Left cardiac atrium (tissue), 4 donors: ENCODE measurements at regions not wholly inside any gene's neighbourhood (a gene's known extent, or its start where the extent isn't known, plus 50 kb on each side); places are given as distances from the start of the nearest gene placed in this dataset.

Experiments used
- ATAC-seq, 2 donors: fragments of 200-7000 bp; cut with Tn5 transposase; one replicate each; pipeline ENCODE4 v1.9.1; 2020; ENCODE audit warnings: mild to moderate bottlenecking in 2 of 2, moderate library complexity in 2 of 2
- DNase-seq: peaks from one replicate; pipeline ENCODE4 v3.0.0-alpha.2; 2020
- intact Hi-C, 2 donors: fragments of 100-400 bp; cut with DNase I; formaldehyde crosslinking; loops; one replicate each; pipeline versions ENCODE4 v1.14.1 to v1.15.1; 2022 to 2023
- donor health status: DM: no; HTN: yes; CAD: no.
- donor health status: DM: no; HTN: yes; CAD: no; lungs with severe emphysema.
- donor health status: DM: yes; HTN: yes; CAD: no.
- donor health status: Dilated cardiomyopathy.

- ATAC-seq (no peak), DNase-seq (no peak)
- intact Hi-C loops: loop anchor here in 1 of 2 donors (10.0 kb wide), 1 partner anchor 1324 kb away; no protein-coding TSS in a partner anchor
Observed at GRCh38 chr1:58158506-58159433, 387.8 kb downstream of the OMA1 start.

DNA sequence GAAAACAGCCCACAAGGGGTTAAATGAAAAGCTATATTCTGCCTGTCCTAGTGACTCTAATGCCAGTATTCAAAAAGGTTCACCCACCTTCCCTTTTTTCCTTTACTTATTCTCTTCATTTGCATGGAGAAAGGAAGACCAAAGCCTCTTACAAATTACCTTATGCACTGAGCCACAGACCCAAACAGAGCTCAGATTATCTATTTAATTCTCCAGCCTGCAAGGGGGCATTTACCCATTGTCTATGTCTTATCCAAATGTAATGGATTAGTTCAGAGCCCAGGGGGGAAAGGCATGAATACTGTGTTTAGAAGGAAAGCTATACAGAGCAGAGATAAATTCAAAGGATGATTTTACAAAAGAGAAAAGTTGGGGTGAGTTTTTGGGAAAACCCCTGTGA lies 388.5 kb downstream of the OMA1 start:
- DNase-seq: no peak
- ATAC-seq: no peak
- intact Hi-C loops: loop anchor here in 1 of 2 donors (10.0 kb wide), 1 partner anchor 1323 kb away; no protein-coding TSS in a partner anchor

GRCh38 chr1:58157256-58157655 lies 389.3 kb downstream of the OMA1 start:
- intact Hi-C loops: loop anchor here in 1 of 2 donors (10.0 kb wide), 1 partner anchor 1322 kb away; no protein-coding TSS in a partner anchor

DNA sequence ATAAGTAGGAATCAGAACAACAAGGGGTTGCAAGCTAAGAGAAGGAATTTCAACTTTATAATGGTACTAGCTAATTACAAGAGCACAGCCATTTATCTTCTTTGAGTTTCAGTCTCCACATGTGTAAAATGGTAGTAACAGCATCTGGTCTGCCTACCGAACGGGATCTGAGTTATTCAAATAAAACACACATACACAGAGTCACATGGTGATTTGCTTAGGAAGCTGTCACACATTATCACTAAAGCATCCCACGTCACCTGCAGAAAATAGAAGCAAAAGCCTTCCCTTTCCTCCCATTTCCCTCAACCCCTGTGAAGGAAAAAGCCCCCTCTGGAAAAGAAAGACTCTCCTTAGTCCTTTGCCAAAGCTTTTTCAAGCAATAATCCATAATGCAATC lies 389.7 kb downstream of the OMA1 start:
- intact Hi-C loops: loop anchor here in 1 of 2 donors (10.0 kb wide), 1 partner anchor 1322 kb away; no protein-coding TSS in a partner anchor
- ATAC-seq: no peak
- DNase-seq: no peak

More at GRCh38 chr1:58157256-58157655, 389.3 kb downstream of the OMA1 start:
- no peak for DNase-seq
- no peak for ATAC-seq

GRCh38 chr1:58156124-58156468 lies 390.4 kb downstream of the OMA1 start:
- ATAC-seq (no peak), DNase-seq (no peak)
- intact Hi-C loops: loop anchor here in 1 of 2 donors (10.0 kb wide), 1 partner anchor 1321 kb away; no protein-coding TSS in a partner anchor

DNA sequence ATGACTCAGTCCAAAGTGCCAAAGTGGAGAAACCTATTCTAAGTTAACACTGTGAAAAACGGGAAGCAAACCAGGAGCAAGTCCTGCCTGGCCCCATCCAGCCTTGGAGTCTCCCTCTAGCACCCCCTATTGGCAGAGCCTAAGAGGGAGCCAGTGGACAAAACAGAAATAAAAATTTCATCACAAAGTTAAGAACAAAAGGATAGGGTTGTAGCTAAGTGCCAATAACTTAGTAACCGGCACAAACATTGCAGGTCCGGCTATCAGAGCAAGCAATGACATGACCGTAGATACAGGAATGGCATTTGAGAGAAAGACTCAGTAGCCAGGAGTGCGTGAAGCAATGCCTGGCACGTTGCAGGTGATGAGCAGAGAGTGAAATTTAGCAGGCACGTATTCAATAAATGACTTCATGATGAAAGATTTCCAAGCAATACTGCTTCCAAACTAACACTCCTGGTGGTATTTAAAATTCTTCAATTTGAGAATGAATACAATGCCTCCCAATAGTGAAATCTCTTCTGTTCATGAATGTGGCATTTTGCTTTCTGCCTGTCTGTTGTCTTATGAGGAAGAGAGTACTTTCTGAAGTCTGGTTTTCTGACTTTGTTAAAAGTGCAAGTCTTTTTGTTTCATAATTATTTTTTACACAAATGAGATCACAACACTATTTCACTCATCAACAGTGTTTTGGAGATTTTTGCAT lies 391.0 kb downstream of the OMA1 start:
- peak; percentile 28 for DNase-seq
- ATAC-seq: peak; percentile 41 to 77
- intact Hi-C loops: loop anchor here in 1 of 2 donors (10.0 kb wide), 1 partner anchor 1321 kb away; no protein-coding TSS in a partner anchor

- no peak for DNase-seq
- no peak for ATAC-seq
- intact Hi-C loops: loop anchor here in 1 of 2 donors (10.0 kb wide), 1 partner anchor 1319 kb away; no protein-coding TSS in a partner anchor
Observed at GRCh38 chr1:58154256-58154655, 392.3 kb downstream of the OMA1 start.

DNA sequence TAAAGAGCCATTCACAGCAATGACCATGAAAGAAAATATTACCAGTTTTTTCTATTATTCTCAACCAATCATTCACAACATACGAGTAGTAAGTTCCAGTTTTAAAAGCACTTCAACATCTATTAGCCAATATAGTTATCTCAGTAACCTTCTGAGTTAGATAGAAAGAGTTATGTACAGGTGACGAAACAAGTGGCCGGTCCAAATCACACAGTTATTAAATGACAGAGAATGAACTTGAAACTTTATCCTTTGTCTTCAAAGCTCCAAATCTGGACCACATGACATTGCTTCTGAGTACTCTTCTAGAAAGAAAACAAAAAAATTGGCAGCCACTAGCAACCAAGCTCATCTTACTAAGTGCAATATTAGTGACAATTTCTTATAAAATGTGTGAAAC lies 393.8 kb downstream of the OMA1 start:
- no peak for DNase-seq
- intact Hi-C loops: loop anchor here in 1 of 2 donors (10.0 kb wide), 1 partner anchor 1318 kb away; no protein-coding TSS in a partner anchor
- ATAC-seq: no peak

DNA sequence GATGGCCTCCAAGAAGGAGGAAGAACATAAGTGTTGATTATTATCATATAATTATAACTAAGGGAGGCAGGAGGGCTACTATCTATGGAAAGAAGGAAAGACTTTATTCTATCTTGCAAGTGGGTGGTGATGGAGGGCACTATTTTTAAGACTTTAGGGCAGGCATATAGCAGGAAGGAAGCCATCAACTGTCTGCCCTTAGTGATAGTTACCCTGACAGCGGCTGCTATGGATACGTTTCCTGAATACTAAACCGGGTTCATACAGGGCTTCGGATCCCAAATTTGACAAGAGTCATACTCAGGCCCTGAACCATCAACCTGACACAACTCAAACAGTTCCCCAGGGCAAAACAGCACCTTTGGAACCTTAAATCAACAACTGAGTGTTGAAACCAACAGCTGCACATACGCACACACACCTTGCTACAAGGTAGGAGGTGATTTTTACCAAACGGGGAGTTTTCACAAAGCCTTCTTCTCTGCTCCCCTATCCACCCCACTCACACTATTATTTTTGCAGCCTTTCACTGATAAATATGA lies 397.2 kb downstream of the OMA1 start:
- no peak for DNase-seq
- intact Hi-C loops: no loop called here
- no peak for ATAC-seq

- DNase-seq: no peak
- intact Hi-C loops: no loop called here
- ATAC-seq: no peak
Observed at GRCh38 chr1:58144698-58145270, 401.7 kb downstream of the OMA1 start.

DNA sequence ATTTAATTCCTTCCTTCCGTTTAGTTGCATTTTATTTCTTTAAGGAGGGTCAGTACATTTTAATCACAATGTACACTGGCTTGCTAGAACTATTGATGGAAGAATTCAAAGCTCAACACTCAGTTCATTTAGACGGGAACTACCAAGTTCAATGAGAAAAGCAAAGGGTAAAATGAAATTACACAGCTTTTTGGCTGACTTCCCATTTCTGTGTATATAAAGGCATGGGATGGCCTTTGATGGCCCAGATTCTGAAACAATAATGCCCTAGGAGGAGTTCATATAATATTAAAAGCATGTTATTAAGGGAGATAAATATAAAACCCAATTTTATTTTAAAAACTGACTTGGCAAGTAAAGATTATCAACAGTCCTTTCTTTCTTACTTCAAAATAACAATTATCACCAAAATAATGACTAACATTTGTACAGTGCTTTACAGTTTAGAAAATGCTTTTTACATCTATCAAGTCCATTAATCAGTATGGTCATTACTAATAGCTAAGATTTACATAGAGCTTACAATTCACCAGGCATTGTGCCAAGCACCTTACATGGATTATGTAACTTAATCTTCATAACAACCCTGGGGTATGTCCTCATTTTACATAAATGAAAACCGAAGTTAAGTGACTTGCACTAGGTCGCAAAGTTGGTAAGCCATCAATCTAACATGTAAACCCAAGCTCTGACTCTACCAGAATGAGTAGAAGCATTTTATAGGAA lies 402.4 kb downstream of the OMA1 start:
- ATAC-seq: no peak
- no peak for DNase-seq
- intact Hi-C loops: no loop called here

GRCh38 chr1:58136387-58136786 lies 410.1 kb downstream of the OMA1 start:
- intact Hi-C loops: no loop called here
- no peak for ATAC-seq
- DNase-seq: no peak

DNA sequence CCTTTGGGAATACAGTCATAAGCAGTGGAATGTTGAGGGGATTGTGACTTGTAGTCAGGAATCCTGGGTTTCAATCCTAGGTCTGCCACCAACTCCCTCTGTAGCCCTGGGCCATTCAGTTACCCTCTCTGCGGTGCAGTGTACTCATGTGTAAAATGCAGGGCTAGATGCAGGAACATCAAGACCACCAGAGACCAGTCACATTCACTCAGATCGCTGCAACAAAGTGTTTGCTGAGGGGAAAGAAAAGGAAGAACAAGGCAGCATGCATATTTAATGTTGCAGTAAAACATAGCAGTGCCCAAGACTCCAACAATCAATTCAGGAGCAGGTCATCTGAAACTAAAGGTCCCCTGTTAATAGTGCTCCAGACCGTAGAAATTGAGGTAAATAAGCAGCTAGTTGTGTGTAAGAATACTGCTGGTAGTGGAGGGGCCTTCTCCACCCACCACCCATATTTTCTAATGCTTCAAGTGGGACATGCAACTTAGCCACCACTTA lies 410.7 kb downstream of the OMA1 start:
- ATAC-seq (no peak), DNase-seq (no peak)
- intact Hi-C loops: no loop called here

GRCh38 chr1:58133562-58133961 lies 413.0 kb downstream of the OMA1 start:
- DNase-seq (no peak), ATAC-seq (no peak)
- intact Hi-C loops: no loop called here

- ATAC-seq: no peak
- intact Hi-C loops: no loop called here
- DNase-seq: no peak
Observed at GRCh38 chr1:58123051-58123450, 423.5 kb downstream of the OMA1 start.

- intact Hi-C loops: no loop called here
- DNase-seq: no peak
- ATAC-seq: no peak
Observed at GRCh38 chr1:58119971-58120370, 426.6 kb downstream of the OMA1 start.

GRCh38 chr1:58116284-58116683 lies 430.2 kb downstream of the OMA1 start:
- ATAC-seq: no peak
- intact Hi-C loops: no loop called here
- no peak for DNase-seq

DNA sequence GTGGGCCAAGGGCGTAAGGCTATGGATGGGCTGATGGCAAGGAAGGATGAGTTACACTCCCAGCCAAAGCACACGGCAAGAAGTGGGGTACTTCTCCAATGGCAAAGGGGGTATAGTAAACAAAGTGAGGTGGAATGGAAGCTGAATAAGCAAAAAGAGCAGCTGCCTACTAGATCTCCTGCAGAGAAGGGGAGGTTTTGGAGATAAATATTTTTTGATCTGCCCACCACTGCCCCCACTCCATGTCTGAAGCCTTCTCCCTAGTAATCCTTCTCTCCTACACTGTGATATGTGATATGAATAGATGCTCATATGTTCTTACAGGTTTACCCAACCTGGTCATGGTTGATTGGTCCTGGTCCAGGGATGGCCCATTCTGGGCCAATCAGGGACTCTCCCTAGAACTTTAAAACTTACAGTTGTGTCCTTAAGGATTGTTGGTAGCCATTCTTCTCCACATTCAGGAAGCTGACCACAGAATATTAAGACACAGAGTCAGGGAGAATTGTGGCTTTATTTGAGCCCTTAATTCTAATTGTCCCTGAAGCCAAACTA lies 436.8 kb downstream of the OMA1 start:
- no peak for DNase-seq
- intact Hi-C loops: no loop called here
- ATAC-seq: no peak
